Esophagus muscularis mucosa (tissue), 4 donors: ENCODE measurements at regions not wholly inside any gene's neighbourhood (a gene's known extent, or its start where the extent isn't known, plus 50 kb on each side); places are given as distances from the start of the nearest gene placed in this dataset.

Source experiments
- EP300 ChIP-seq: sonication (generic); formaldehyde crosslinking; IDR thresholded peaks from one replicate; pipeline ENCODE4 v1.6.1; 2017; ENCODE audit warnings: antibody characterized with exemption
- POLR2A ChIP-seq: fragments of 450-650 bp; IDR thresholded peaks from one replicate; pipeline ENCODE4 v1.6.1; 2017; ENCODE audit warnings: antibody characterized with exemption, moderate library complexity, mild to moderate bottlenecking, low read depth
- TF ChIP-seq, protein P1 (sequence below), 3 experiments: fragments of 200-600 bp in 2 of 3; fragments of 450-650 bp in 1 of 3; sonication (generic) in 2 of 3; IDR thresholded peaks; one replicate each; pipeline ENCODE4 v1.5.1; 2017 to 2019; ENCODE audit warnings: antibody characterized with exemption in 3 of 3, mild to moderate bottlenecking in 2 of 3, moderate library complexity in 1 of 3

- TF ChIP-seq POLR2A (no peak), EP300 (no peak)
- TF ChIP-seq, protein P1, sequence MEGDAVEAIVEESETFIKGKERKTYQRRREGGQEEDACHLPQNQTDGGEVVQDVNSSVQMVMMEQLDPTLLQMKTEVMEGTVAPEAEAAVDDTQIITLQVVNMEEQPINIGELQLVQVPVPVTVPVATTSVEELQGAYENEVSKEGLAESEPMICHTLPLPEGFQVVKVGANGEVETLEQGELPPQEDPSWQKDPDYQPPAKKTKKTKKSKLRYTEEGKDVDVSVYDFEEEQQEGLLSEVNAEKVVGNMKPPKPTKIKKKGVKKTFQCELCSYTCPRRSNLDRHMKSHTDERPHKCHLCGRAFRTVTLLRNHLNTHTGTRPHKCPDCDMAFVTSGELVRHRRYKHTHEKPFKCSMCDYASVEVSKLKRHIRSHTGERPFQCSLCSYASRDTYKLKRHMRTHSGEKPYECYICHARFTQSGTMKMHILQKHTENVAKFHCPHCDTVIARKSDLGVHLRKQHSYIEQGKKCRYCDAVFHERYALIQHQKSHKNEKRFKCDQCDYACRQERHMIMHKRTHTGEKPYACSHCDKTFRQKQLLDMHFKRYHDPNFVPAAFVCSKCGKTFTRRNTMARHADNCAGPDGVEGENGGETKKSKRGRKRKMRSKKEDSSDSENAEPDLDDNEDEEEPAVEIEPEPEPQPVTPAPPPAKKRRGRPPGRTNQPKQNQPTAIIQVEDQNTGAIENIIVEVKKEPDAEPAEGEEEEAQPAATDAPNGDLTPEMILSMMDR (IDR thresholded peaks at IDR 0.05), result no peak
Observed at GRCh38 chr3:10756546-10756945, 59.5 kb upstream of the SLC6A11 start.
